ENCODE measurements at regions not wholly inside any gene's neighbourhood (a gene's known extent, or its start where the extent isn't known, plus 50 kb on each side); places are given as distances from the start of the nearest gene placed in this dataset.

GRCh38 chr22:25368271-25368670 is 148.8 kb downstream of the CRYBB2 start:
- DNase-seq (ENCODE audit: low read depth) = peak; percentile 72

GRCh38 chr22:25369041-25369440 is 149.6 kb downstream of the CRYBB2 start:
- TF ChIP-seq CTCF (IDR thresholded peaks at IDR 0.05; ENCODE audit: insufficient read depth, low read length) = no peak
- H3K4me3 ChIP-seq (ENCODE audit: low read depth, low read length) = no peak overlapping the region
- DNase-seq (ENCODE audit: low read depth) = no peak

More at GRCh38 chr22:25368271-25368670, 148.8 kb downstream of the CRYBB2 start:
- H3K4me3 ChIP-seq (ENCODE audit: low read depth, low read length) = no peak overlapping the region
- TF ChIP-seq CTCF (IDR thresholded peaks at IDR 0.05; ENCODE audit: insufficient read depth, low read length) = no peak

- no peak for TF ChIP-seq CTCF (IDR thresholded peaks at IDR 0.05; ENCODE audit: insufficient read depth, low read length)
- H3K4me3 ChIP-seq (ENCODE audit: low read depth, low read length) = no peak overlapping the region
- no peak for DNase-seq (ENCODE audit: low read depth)
Observed at GRCh38 chr22:25370322-25370721, 150.9 kb downstream of the CRYBB2 start.

- TF ChIP-seq CTCF (IDR thresholded peaks at IDR 0.05; ENCODE audit: insufficient read depth, low read length) = no peak
- no peak for DNase-seq (ENCODE audit: low read depth)
- H3K4me3 ChIP-seq (ENCODE audit: low read depth, low read length) = no peak overlapping the region
Observed at GRCh38 chr22:25372000-25372595, 152.7 kb downstream of the CRYBB2 start.

- no peak for TF ChIP-seq CTCF (IDR thresholded peaks at IDR 0.05; ENCODE audit: insufficient read depth, low read length)
- no peak overlapping the region for H3K4me3 ChIP-seq (ENCODE audit: low read depth, low read length)
- DNase-seq (ENCODE audit: low read depth) = no peak
Observed at GRCh38 chr22:25373961-25374360, 154.5 kb downstream of the CRYBB2 start.

- no peak for DNase-seq (ENCODE audit: low read depth)
- H3K4me3 ChIP-seq (ENCODE audit: low read depth, low read length) = no peak overlapping the region
- no peak for TF ChIP-seq CTCF (IDR thresholded peaks at IDR 0.05; ENCODE audit: insufficient read depth, low read length)
Observed at GRCh38 chr22:25374869-25375268, 155.4 kb downstream of the CRYBB2 start.

GRCh38 chr22:25375683-25376082 is 156.2 kb downstream of the CRYBB2 start:
- no peak overlapping the region for H3K4me3 ChIP-seq (ENCODE audit: low read depth, low read length)
- TF ChIP-seq CTCF (IDR thresholded peaks at IDR 0.05; ENCODE audit: insufficient read depth, low read length) = no peak
- DNase-seq (ENCODE audit: low read depth) = no peak
